SK-N-SH (cell line): ENCODE measurements at regions not wholly inside any gene's neighbourhood (a gene's known extent, or its start where the extent isn't known, plus 50 kb on each side); places are given as distances from the start of the nearest gene placed in this dataset.
"Not testable (repeated sequence)": the region's sequence is repeated elsewhere in the genome, so short reads cannot be mapped to it uniquely, and the experiment has no call there.

Experiments
- POLR2AphosphoS5 ChIP-seq: IDR thresholded peaks from 2 replicates; pipeline ENCODE4 v1.6.1; 2012; ENCODE audit warnings: low read depth, low read length
- RAD21 ChIP-seq: IDR thresholded peaks from 2 replicates; pipeline ENCODE4 v1.6.1; 2012; ENCODE audit warnings: mild to moderate bottlenecking, low read length
- RXRA ChIP-seq: IDR thresholded peaks from 2 replicates; pipeline ENCODE4 v1.4.0; 2012; ENCODE audit warnings: low read depth, mild to moderate bottlenecking, borderline replicate concordance
- TF ChIP-seq, protein P1 (sequence below): fragments of 200-600 bp; sonication (generic); IDR thresholded peaks from 2 replicates; pipeline ENCODE4 v1.6.1; 2017; ENCODE audit warnings: antibody characterized with exemption, mild to moderate bottlenecking, moderate library complexity

DNA sequence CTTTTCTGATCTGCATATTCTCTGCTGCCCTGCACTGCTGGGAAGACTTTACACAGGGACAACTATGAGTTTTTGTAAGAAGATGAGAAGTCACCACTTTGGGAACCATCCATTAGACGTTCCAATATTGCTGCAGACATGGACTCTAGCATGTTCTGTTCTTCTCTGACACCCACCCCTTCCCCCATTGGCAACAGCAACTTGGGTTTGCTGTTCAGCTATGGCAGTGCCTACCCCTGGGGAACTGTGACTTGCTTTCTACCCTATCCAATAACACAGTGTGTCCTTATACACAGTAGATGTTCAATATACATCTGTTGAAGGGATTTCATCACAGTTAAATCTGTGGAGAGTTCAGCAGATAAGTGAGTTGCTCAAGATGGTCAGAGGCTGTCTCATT is 4225.1 kb upstream of the OR11H1 start:
- TF ChIP-seq POLR2AphosphoS5, RAD21, RXRA: not testable (repeated sequence)
- TF ChIP-seq, protein P1, sequence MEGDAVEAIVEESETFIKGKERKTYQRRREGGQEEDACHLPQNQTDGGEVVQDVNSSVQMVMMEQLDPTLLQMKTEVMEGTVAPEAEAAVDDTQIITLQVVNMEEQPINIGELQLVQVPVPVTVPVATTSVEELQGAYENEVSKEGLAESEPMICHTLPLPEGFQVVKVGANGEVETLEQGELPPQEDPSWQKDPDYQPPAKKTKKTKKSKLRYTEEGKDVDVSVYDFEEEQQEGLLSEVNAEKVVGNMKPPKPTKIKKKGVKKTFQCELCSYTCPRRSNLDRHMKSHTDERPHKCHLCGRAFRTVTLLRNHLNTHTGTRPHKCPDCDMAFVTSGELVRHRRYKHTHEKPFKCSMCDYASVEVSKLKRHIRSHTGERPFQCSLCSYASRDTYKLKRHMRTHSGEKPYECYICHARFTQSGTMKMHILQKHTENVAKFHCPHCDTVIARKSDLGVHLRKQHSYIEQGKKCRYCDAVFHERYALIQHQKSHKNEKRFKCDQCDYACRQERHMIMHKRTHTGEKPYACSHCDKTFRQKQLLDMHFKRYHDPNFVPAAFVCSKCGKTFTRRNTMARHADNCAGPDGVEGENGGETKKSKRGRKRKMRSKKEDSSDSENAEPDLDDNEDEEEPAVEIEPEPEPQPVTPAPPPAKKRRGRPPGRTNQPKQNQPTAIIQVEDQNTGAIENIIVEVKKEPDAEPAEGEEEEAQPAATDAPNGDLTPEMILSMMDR: not testable (repeated sequence)
